ENCODE measurements at regions not wholly inside any gene's neighbourhood (a gene's known extent, or its start where the extent isn't known, plus 50 kb on each side); places are given as distances from the start of the nearest gene placed in this dataset.

DNA sequence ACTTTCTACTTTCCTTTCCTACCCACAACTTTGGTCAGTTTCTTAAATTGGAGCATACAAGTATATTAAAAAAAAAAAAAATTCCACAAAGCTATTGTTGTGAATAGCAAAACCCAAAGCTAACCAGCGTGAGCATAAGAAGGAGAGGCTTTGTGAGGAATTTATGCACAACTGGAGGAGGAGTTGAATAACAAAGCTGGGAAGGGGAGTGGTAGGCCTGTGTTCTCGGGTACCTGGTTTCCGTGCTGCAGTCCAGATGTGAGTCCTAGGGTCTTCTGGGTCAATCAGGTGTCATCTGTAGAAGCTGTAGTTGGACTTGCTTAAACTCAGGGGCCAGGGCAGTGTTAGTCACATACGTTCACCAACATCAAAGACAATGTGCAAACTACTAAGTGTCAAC is 422.5 kb upstream of the SGCG start:
- intact Hi-C loops (cut with DNase I; ENCODE audit: low total_unique reads) = no loop called here
- Histone ChIP-seq H3K36me3 (no peaks in the 10 kb centered on the region), H3K4me1 (no peaks in the 10 kb centered on the region), H3K27ac (no peak overlapping the region), H3K27me3 (no peaks in the 10 kb centered on the region), H3K9me3 (no peaks in the 10 kb centered on the region), H3K4me3 (no peak overlapping the region)
- no peak for DNase-seq (ENCODE audit: low spot score in 2 of 2)
- TF ChIP-seq, protein P1, sequence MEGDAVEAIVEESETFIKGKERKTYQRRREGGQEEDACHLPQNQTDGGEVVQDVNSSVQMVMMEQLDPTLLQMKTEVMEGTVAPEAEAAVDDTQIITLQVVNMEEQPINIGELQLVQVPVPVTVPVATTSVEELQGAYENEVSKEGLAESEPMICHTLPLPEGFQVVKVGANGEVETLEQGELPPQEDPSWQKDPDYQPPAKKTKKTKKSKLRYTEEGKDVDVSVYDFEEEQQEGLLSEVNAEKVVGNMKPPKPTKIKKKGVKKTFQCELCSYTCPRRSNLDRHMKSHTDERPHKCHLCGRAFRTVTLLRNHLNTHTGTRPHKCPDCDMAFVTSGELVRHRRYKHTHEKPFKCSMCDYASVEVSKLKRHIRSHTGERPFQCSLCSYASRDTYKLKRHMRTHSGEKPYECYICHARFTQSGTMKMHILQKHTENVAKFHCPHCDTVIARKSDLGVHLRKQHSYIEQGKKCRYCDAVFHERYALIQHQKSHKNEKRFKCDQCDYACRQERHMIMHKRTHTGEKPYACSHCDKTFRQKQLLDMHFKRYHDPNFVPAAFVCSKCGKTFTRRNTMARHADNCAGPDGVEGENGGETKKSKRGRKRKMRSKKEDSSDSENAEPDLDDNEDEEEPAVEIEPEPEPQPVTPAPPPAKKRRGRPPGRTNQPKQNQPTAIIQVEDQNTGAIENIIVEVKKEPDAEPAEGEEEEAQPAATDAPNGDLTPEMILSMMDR (IDR thresholded peaks at IDR 0.05) = no peak
- TF ChIP-seq POLR2A (IDR thresholded peaks at IDR 0.05) (no peak), POLR2AphosphoS5 (IDR thresholded peaks at IDR 0.05) (no peak)

DNA sequence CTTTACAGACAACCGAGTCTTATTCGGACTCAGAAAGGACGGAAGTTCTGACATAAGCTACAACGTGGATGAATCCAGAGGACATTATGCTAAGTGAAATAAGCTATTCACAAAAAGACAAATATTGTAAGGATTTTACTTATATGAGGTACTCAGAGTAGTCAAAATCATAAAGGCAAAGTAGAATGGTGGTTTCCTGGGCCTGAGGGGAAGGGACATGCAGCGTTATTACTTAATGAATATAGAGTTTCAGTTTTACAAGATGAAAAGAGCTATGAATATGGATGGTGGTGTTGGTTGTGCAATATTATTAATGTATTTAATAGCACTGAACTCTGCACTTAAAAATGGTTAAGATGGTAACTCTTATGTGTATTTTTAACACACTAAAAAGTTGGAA is 419.1 kb upstream of the SGCG start:
- intact Hi-C loops (cut with DNase I; ENCODE audit: low total_unique reads) = no loop called here
- no peak for DNase-seq (ENCODE audit: low spot score in 2 of 2)
- Histone ChIP-seq H3K4me3 (no peak overlapping the region), H3K9me3 (no peaks in the 10 kb centered on the region), H3K27ac (no peak overlapping the region), H3K27me3 (no peaks in the 10 kb centered on the region), H3K4me1 (no peaks in the 10 kb centered on the region), H3K36me3 (no peaks in the 10 kb centered on the region)
- TF ChIP-seq POLR2AphosphoS5 (IDR thresholded peaks at IDR 0.05) = no peak
- no peak for TF ChIP-seq POLR2A (IDR thresholded peaks at IDR 0.05)
- TF ChIP-seq, protein P1 (IDR thresholded peaks at IDR 0.05) = no peak

DNA sequence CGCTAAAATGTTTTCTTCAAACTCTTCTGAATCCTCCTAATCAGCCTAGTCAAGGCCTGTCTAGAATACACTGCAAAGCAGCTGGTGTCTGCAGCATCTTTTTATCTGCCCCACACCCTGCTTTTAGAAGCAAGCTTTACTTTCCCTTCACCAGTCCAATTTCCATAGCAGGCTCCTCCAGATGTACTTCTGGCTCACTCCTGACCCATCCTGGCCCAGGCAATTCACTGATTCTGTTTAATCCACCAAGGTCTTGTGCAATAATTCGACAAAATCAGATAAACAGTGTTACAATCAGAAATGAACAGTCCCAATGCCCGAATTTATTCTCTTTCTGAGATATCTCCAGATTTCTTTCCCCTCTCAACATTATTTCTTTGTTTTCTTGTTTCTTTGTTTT is 415.2 kb upstream of the SGCG start:
- intact Hi-C loops (cut with DNase I; ENCODE audit: low total_unique reads) = no loop called here
- no peaks in the 10 kb centered on the region for H3K36me3 ChIP-seq
- no peaks in the 10 kb centered on the region for H3K27me3 ChIP-seq
- H3K9me3 ChIP-seq = no peaks in the 10 kb centered on the region
- no peak for DNase-seq (ENCODE audit: low spot score in 2 of 2)
- no peak overlapping the region for H3K27ac ChIP-seq
- H3K4me3 ChIP-seq = no peak overlapping the region
- TF ChIP-seq, protein P1 (IDR thresholded peaks at IDR 0.05) = no peak
- TF ChIP-seq POLR2A (IDR thresholded peaks at IDR 0.05) (no peak), POLR2AphosphoS5 (IDR thresholded peaks at IDR 0.05) (no peak)
- H3K4me1 ChIP-seq = no peaks in the 10 kb centered on the region

- no peaks in the 10 kb centered on the region for H3K9me3 ChIP-seq
- DNase-seq (ENCODE audit: low spot score in 2 of 2) = no peak
- H3K36me3 ChIP-seq = no peaks in the 10 kb centered on the region
- H3K27me3 ChIP-seq = no peaks in the 10 kb centered on the region
- TF ChIP-seq POLR2A (IDR thresholded peaks at IDR 0.05) (no peak), POLR2AphosphoS5 (IDR thresholded peaks at IDR 0.05) (no peak)
- TF ChIP-seq, protein P1 (IDR thresholded peaks at IDR 0.05) = no peak
- H3K4me3 ChIP-seq = no peak overlapping the region
- no peaks in the 10 kb centered on the region for H3K4me1 ChIP-seq
- no peak overlapping the region for H3K27ac ChIP-seq
- intact Hi-C loops (cut with DNase I; ENCODE audit: low total_unique reads) = no loop called here
These were observed 409.9 kb upstream of the SGCG start for GRCh38 chr13:22770891-22771290.

- intact Hi-C loops (cut with DNase I; ENCODE audit: low total_unique reads) = no loop called here
- DNase-seq (ENCODE audit: low spot score in 2 of 2) = no peak
- H3K4me1 ChIP-seq = no peaks in the 10 kb centered on the region
- no peak overlapping the region for H3K4me3 ChIP-seq
- no peaks in the 10 kb centered on the region for H3K9me3 ChIP-seq
- TF ChIP-seq POLR2AphosphoS5 (IDR thresholded peaks at IDR 0.05) (no peak), POLR2A (IDR thresholded peaks at IDR 0.05) (no peak)
- TF ChIP-seq, protein P1 (IDR thresholded peaks at IDR 0.05) = no peak
- no peaks in the 10 kb centered on the region for H3K27me3 ChIP-seq
- no peaks in the 10 kb centered on the region for H3K36me3 ChIP-seq
- no peak overlapping the region for H3K27ac ChIP-seq
These were observed 407.3 kb upstream of the SGCG start for GRCh38 chr13:22773465-22773864.
